ENCODE measurements at regions not wholly inside any gene's neighbourhood (a gene's known extent, or its start where the extent isn't known, plus 50 kb on each side); places are given as distances from the start of the nearest gene placed in this dataset.

DNA sequence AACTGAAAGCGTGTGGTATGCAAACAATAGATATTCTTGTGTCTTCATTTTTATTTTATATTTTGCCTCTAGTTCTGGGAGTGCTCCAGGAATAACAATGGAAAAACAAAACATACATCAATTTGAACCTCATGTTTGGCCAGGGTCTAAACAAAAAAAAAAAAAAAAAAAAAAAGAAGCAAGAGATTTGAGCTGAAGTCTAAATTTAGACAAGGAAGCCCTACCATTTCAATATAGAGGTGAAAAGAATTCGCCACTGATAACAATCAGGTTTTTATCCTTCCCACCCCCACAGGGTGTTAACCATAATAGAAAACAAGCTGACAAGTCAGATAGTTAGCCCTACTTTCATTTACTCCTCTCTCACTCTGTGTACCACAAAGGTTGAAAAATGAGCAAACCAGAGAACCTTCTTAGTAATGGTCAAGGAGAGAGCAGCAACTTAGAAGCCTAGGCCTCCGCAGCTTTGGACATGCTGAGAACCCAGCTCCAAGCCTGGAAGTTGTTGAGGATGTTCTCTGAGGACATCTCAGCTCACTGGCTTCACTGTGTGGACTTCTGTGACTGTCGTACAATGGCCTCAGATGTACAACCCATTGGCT lies 118.2 kb upstream of the HMHB1 start:
- no peak overlapping the region for H3K27ac Mint-ChIP-seq
- no peak overlapping the region for H3K4me3 Mint-ChIP-seq
- peaks cover 5 to 8% of the 10 kb centered on the region in 2 donors for H3K36me3 Mint-ChIP-seq
- no peaks in the 10 kb centered on the region for H3K27me3 Mint-ChIP-seq
- ATAC-seq (replicated peaks) (no peak), DNase-seq (no peak)
- peaks cover 10 to 11% of the 10 kb centered on the region in 2 donors for H3K9me3 Mint-ChIP-seq
- peaks cover under 1 to 6% of the 10 kb centered on the region in 2 donors for H3K4me1 Mint-ChIP-seq

DNA sequence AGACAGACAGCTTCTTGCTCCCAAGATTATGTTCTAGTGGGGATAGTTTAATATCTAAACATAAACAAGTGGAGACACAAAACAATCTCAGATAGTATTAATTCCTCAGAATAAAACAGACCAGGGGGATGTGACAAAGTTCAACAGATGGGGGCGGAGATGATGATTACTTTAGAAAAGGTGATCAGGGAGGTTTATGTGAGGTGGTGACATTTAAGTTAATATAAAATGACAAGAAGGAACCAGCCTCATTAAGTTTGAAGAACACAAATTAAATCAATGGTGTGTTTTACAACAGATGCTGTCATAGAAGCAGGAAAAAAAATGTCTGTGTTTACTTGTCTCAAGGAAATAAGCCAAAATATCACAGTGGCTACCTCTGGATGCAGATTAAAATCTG lies 119.6 kb upstream of the HMHB1 start:
- Mint-ChIP-seq H3K4me1 (no peaks in the 10 kb centered on the region), H3K4me3 (no peak overlapping the region), H3K36me3 (peaks cover 5 to 8% of the 10 kb centered on the region in 2 donors), H3K27me3 (no peaks in the 10 kb centered on the region), H3K27ac (no peak overlapping the region), H3K9me3 (peaks cover 11% of the 10 kb centered on the region in 2 donors)
- DNase-seq = no peak
- no peak for ATAC-seq (replicated peaks)

DNA sequence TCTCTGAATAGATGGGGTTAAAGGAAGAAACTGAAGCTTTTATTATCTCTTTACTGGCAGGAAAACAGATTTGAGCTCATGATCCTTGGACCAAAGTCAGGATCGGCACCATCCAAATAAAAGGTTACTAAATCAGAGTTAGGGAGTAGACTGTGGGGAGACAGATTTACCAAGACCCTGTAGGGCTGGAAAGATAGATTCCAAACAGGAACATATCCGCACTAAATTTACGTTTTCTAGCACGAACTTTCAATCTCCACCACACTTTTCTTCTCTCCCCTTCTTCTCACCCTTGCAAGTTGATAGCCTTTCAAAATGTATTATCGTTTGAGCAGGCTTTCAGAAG lies 120.0 kb upstream of the HMHB1 start:
- no peak overlapping the region for H3K27ac Mint-ChIP-seq
- DNase-seq = no peak
- H3K27me3 Mint-ChIP-seq = no peaks in the 10 kb centered on the region
- ATAC-seq (replicated peaks) = no peak
- H3K36me3 Mint-ChIP-seq = peaks cover 5 to 8% of the 10 kb centered on the region in 2 donors
- H3K4me1 Mint-ChIP-seq = no peaks in the 10 kb centered on the region
- no peak overlapping the region for H3K4me3 Mint-ChIP-seq
- H3K9me3 Mint-ChIP-seq = peaks cover 11% of the 10 kb centered on the region in 2 donors

- H3K36me3 Mint-ChIP-seq = peaks cover 5 to 8% of the 10 kb centered on the region in 2 donors
- no peaks in the 10 kb centered on the region for H3K4me1 Mint-ChIP-seq
- peaks cover 11% of the 10 kb centered on the region in 2 donors for H3K9me3 Mint-ChIP-seq
- ATAC-seq (replicated peaks) (peak; percentile 49 to 55), DNase-seq (no peak)
- H3K27me3 Mint-ChIP-seq = no peaks in the 10 kb centered on the region
- no peak overlapping the region for H3K27ac Mint-ChIP-seq
- no peak overlapping the region for H3K4me3 Mint-ChIP-seq
Observed at GRCh38 chr5:143691287-143691944, 120.5 kb upstream of the HMHB1 start.

- ATAC-seq (replicated peaks) (no peak), DNase-seq (no peak)
- Mint-ChIP-seq H3K9me3 (peaks cover 11% of the 10 kb centered on the region in 2 donors), H3K4me1 (no peaks in the 10 kb centered on the region), H3K27me3 (no peaks in the 10 kb centered on the region), H3K4me3 (no peak overlapping the region), H3K36me3 (peaks cover 5 to 8% of the 10 kb centered on the region in 2 donors), H3K27ac (no peak overlapping the region)
Observed at GRCh38 chr5:143687604-143688003, 124.4 kb upstream of the HMHB1 start.

DNA sequence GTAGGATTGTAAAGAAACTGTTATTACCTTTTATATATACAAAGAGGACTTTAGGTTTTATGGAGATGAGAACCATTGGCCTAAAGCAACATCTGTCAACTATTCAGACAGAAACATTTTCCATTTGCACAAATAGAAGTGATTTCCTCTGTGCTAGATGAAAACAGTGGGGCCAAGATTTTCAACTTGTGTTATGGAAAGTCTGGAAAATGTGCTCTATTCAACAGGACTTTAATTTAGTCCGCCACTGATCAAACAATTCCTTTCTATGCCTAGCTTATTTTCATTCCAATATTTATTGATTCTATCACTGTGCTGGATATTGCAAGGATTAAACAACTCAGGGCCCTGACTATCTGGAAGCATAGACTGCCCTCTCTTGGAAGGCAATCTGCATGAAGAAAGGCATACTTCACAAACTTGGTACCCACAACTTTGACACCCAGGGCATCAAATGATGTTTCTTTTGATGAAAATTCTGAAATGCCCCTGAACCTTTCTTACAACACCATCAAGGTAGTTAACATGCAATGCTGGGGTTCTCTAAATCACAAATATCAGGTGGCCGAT lies 126.6 kb upstream of the HMHB1 start:
- Mint-ChIP-seq H3K4me3 (no peak overlapping the region), H3K27ac (no peak overlapping the region), H3K9me3 (peaks cover 7 to 8% of the 10 kb centered on the region in 2 donors), H3K4me1 (no peaks in the 10 kb centered on the region), H3K27me3 (no peaks in the 10 kb centered on the region), H3K36me3 (peaks cover 3 to 4% of the 10 kb centered on the region in 2 donors)
- DNase-seq = no peak
- no peak for ATAC-seq (replicated peaks)

- H3K27me3 Mint-ChIP-seq = no peaks in the 10 kb centered on the region
- DNase-seq (no peak), ATAC-seq (replicated peaks) (no peak)
- no peaks in the 10 kb centered on the region for H3K36me3 Mint-ChIP-seq
- no peak overlapping the region for H3K27ac Mint-ChIP-seq
- H3K4me3 Mint-ChIP-seq = no peak overlapping the region
- peaks cover 0 to 1% of the 10 kb centered on the region in 2 donors for H3K9me3 Mint-ChIP-seq
- H3K4me1 Mint-ChIP-seq = peaks cover 5 to 15% of the 10 kb centered on the region in 2 donors
Observed at GRCh38 chr5:143683459-143683858, 128.5 kb upstream of the HMHB1 start.

- Mint-ChIP-seq H3K4me3 (no peak overlapping the region), H3K27me3 (no peaks in the 10 kb centered on the region), H3K36me3 (no peaks in the 10 kb centered on the region), H3K9me3 (no peaks in the 10 kb centered on the region), H3K4me1 (peaks cover 5 to 20% of the 10 kb centered on the region in 2 donors), H3K27ac (no peak overlapping the region)
- ATAC-seq (replicated peaks) = no peak
- DNase-seq = no peak
Observed at GRCh38 chr5:143682929-143683386, 129.0 kb upstream of the HMHB1 start.

GRCh38 chr5:143682246-143682905 lies 129.6 kb upstream of the HMHB1 start:
- no peaks in the 10 kb centered on the region for H3K9me3 Mint-ChIP-seq
- ATAC-seq (replicated peaks) (no peak), DNase-seq (no peak)
- H3K4me1 Mint-ChIP-seq = peaks cover 5 to 20% of the 10 kb centered on the region in 2 donors
- H3K27ac Mint-ChIP-seq = no peak overlapping the region
- H3K4me3 Mint-ChIP-seq = no peak overlapping the region
- no peaks in the 10 kb centered on the region for H3K27me3 Mint-ChIP-seq
- H3K36me3 Mint-ChIP-seq = no peaks in the 10 kb centered on the region

DNA sequence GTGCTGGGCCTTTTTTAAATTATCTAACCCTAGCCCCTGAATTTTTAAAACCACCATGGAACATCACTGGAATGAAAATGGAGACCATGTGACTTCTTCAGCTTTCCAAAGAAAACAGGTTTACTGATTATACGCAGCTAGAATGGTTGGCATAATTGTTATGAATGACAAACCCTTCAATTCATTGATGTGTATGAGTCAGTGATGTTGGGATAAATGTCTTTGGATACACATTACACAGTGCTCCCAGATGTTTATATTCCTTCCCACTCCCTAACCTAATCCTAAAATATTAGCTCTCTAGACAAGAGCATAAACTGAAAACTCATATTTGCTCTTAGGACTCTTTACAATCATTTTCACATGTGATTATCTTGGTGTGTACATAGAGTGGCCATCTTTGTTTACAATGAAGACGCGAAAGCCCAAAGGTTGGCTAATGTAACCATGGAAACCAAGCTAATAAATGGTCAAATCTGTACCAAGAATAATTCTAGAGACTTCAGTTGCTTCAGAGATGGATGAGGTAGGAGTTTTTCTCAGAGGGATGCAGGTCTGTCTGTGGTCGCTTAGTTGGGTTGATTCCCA lies 131.2 kb upstream of the HMHB1 start:
- no peak overlapping the region for H3K4me3 Mint-ChIP-seq
- no peak for DNase-seq
- ATAC-seq (replicated peaks) = no peak
- no peak overlapping the region for H3K27ac Mint-ChIP-seq
- H3K27me3 Mint-ChIP-seq = no peaks in the 10 kb centered on the region
- H3K4me1 Mint-ChIP-seq = peaks cover 5 to 20% of the 10 kb centered on the region in 2 donors
- no peaks in the 10 kb centered on the region for H3K9me3 Mint-ChIP-seq
- no peaks in the 10 kb centered on the region for H3K36me3 Mint-ChIP-seq

DNA sequence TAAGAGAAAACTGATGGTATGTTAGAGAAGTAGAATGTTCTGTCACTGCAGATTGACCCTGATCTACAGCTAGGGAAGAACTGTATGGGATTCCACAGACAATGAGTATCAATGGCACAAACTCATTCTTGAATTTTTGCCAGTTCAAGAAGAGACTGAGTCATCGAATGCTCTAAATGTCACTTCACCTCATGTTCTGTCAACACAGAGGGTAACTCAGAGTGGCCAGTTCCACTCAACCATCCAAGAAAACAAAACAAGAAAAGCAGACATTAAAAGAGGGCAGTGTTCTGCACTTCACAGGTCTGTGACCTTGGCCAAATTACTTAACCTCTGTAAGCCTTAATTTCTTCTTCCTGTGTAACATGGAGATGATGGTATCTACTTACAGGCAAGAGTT lies 132.2 kb upstream of the HMHB1 start:
- Mint-ChIP-seq H3K4me3 (no peak overlapping the region), H3K36me3 (no peaks in the 10 kb centered on the region), H3K9me3 (no peaks in the 10 kb centered on the region), H3K4me1 (peaks cover 5 to 20% of the 10 kb centered on the region in 2 donors), H3K27ac (no peak overlapping the region), H3K27me3 (no peaks in the 10 kb centered on the region)
- DNase-seq (no peak), ATAC-seq (replicated peaks) (no peak)

DNA sequence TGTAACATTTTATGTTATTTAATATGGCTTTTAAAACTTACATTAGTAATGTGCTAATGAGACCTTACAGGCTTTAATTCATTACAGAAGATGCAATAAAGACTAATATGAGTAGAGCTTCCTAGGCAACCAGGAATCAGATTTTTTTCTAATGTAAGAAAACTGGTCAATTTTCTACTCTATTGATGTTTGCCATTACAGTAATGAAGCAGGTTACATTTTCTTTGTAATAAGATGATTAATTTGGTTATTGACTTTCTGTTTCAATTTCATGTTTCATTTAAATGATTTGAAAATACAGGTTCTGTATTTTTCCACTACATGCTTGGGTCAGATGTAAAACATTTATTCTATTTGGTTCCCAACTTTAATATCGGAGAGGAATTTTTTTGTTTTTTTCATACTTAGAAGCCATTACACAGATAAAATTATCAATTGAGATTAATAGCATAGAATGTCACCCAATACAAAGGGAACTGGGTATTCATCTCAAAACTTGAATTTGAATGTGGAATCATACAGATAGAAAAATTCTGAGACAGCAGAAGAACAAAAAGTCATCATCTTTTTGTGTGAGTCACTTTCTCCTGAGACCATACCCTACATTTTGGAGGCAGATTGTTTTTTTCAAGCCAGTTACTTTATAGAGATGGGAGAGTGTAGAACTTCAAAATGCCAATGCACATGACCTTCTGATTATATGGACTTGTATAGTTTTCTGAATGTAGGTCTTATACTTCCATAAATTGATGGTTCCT lies 133.6 kb upstream of the HMHB1 start:
- Mint-ChIP-seq H3K27me3 (no peaks in the 10 kb centered on the region), H3K27ac (no peak overlapping the region), H3K36me3 (no peaks in the 10 kb centered on the region), H3K9me3 (no peaks in the 10 kb centered on the region), H3K4me3 (no peak overlapping the region), H3K4me1 (peaks cover 5 to 20% of the 10 kb centered on the region in 2 donors)
- DNase-seq (no peak), ATAC-seq (replicated peaks) (peak; percentile 63 to 72)

DNA sequence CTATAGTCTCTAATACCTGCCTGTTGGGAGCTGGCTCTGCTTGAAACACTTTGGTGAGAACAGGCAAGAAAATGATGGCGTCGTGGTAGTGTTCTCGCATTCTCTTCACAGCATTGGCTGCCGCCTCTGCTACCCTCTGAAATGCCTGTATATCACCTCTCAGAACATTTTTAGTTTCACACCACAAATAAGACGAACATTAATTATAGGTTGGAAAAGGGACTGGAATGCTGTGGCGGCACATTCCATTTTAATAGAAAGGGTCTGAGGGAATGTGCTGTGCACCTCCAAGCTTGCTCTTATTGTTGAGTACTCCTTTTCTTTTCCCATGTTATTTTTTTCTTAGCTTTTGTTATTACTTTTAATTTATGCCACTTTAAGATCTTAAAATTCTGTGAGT lies 134.6 kb upstream of the HMHB1 start:
- DNase-seq = no peak
- no peak for ATAC-seq (replicated peaks)
- H3K27ac Mint-ChIP-seq = no peak overlapping the region
- peaks cover 5 to 20% of the 10 kb centered on the region in 2 donors for H3K4me1 Mint-ChIP-seq
- no peaks in the 10 kb centered on the region for H3K9me3 Mint-ChIP-seq
- H3K4me3 Mint-ChIP-seq = no peak overlapping the region
- H3K36me3 Mint-ChIP-seq = no peaks in the 10 kb centered on the region
- H3K27me3 Mint-ChIP-seq = no peaks in the 10 kb centered on the region

- H3K4me3 Mint-ChIP-seq = no peak overlapping the region
- H3K4me1 Mint-ChIP-seq = peaks cover 5 to 20% of the 10 kb centered on the region in 2 donors
- ATAC-seq (replicated peaks) (no peak), DNase-seq (no peak)
- H3K9me3 Mint-ChIP-seq = no peaks in the 10 kb centered on the region
- no peaks in the 10 kb centered on the region for H3K27me3 Mint-ChIP-seq
- H3K36me3 Mint-ChIP-seq = no peaks in the 10 kb centered on the region
- no peak overlapping the region for H3K27ac Mint-ChIP-seq
Observed at GRCh38 chr5:143676802-143677201, 135.2 kb upstream of the HMHB1 start.

Data from stimulated activated naive B cell treated with anti-CD40 and anti-IgM and Interleukin-4, amounts not matched to agents 10 μg/mL and 1 μg/mL and 100 μg/mL, for 72 hours (primary cell).